WTC11 (cell line): ENCODE measurements at regions not wholly inside any gene's neighbourhood (a gene's known extent, or its start where the extent isn't known, plus 50 kb on each side); places are given as distances from the start of the nearest gene placed in this dataset.

Experiments
- ATAC-seq: fragments of 200-7000 bp; cut with Tn5 transposase; 2 replicates; pipeline ENCODE4 v1.10.0; 2021; ENCODE audit warnings: mild to moderate bottlenecking, moderate library complexity
- CTCF ChIA-PET: fragments of 300-600 bp; sonication (Branson Sonifier 250); formaldehyde crosslinking; loops from one replicate; lab custom pipeline; 2021; ENCODE audit warnings: antibody characterized with exemption; lab: Charles Lee
- POLR2A ChIA-PET: fragments of 350-600 bp; sonication (Branson Sonifier 250); formaldehyde crosslinking; loops from one replicate; lab custom pipeline; 2021; ENCODE audit warnings: antibody characterized with exemption; lab: Charles Lee
- DNase-seq: peaks from one replicate; pipeline ENCODE4 v3.0.0; 2021; ENCODE audit warnings: low spot score
- H3K27ac Mint-ChIP-seq: 2 replicates; pipeline ENCODE4 v1.8.0; 2021; ENCODE audit warnings: mixed read lengths
- H3K27me3 Mint-ChIP-seq: 2 replicates; pipeline ENCODE4 v1.8.0; 2021; ENCODE audit warnings: low read depth, mild to moderate bottlenecking, moderate library complexity, mixed read lengths
- H3K36me3 Mint-ChIP-seq: 2 replicates; pipeline ENCODE4 v1.8.0; 2021; ENCODE audit warnings: mixed read lengths
- H3K4me1 Mint-ChIP-seq: 2 replicates; pipeline ENCODE4 v1.8.0; 2022; ENCODE audit warnings: mixed read lengths
- H3K4me3 Mint-ChIP-seq: 2 replicates; pipeline ENCODE4 v1.8.0; 2021; ENCODE audit warnings: mild to moderate bottlenecking, moderate library complexity, mixed read lengths
- H3K9me3 Mint-ChIP-seq: 2 replicates; pipeline ENCODE4 v1.8.0; 2021; ENCODE audit warnings: mixed read lengths
- ARID4B ChIP-seq: sonication (generic); formaldehyde crosslinking; IDR thresholded peaks from 2 replicates; pipeline ENCODE4 v1.8.0; 2023; ENCODE audit warnings: missing genetic modification reagents, mild to moderate bottlenecking, borderline replicate concordance
- EMX1 ChIP-seq: fragments of 250-450 bp; sonication (Bioruptor Pico); IDR thresholded peaks from 2 replicates; pipeline ENCODE4 v1.8.0; 2021; ENCODE audit warnings: mild to moderate bottlenecking
- GRHL2 ChIP-seq: fragments of 250-450 bp; sonication (Bioruptor Pico); IDR thresholded peaks from 2 replicates; pipeline ENCODE4 v1.8.0; 2022; ENCODE audit warnings: mild to moderate bottlenecking, moderate library complexity; ENCODE audit not compliant: insufficient replicate concordance, severe bottlenecking
- HMGA2 ChIP-seq: fragments of 250-450 bp; sonication (Bioruptor Pico); IDR thresholded peaks from 2 replicates; pipeline ENCODE4 v1.4.0; 2021; ENCODE audit warnings: mild to moderate bottlenecking, moderate library complexity
- MYBL2 ChIP-seq: sonication (generic); formaldehyde crosslinking; IDR thresholded peaks from 2 replicates; pipeline ENCODE4 v1.8.1; 2023; ENCODE audit warnings: mild to moderate bottlenecking, moderate library complexity, missing genetic modification reagents
- NR2C2 ChIP-seq: sonication (generic); formaldehyde crosslinking; IDR thresholded peaks from 2 replicates; pipeline ENCODE4 v1.8.0; 2022; ENCODE audit warnings: mild to moderate bottlenecking, missing genetic modification reagents
- NR3C1 ChIP-seq: sonication (generic); formaldehyde crosslinking; conservative IDR thresholded peaks from 2 replicates; pipeline ENCODE4 v1.8.1; 2023; ENCODE audit warnings: low read depth, mild to moderate bottlenecking, missing genetic modification reagents
- PRRX2 ChIP-seq: fragments of 250-450 bp; sonication (Bioruptor Pico); IDR thresholded peaks from 2 replicates; pipeline ENCODE4 v1.8.0; 2021; ENCODE audit warnings: mild to moderate bottlenecking
- RORB ChIP-seq: fragments of 250-450 bp; sonication (Bioruptor Pico); IDR thresholded peaks from 2 replicates; pipeline ENCODE4 v1.9.0; 2021; ENCODE audit warnings: mild to moderate bottlenecking
- SMAD4 ChIP-seq: sonication (generic); formaldehyde crosslinking; IDR thresholded peaks from 2 replicates; pipeline ENCODE4 v1.8.0; 2022; ENCODE audit warnings: mild to moderate bottlenecking, missing genetic modification reagents
- TCF7 ChIP-seq: sonication (generic); formaldehyde crosslinking; IDR thresholded peaks from 2 replicates; pipeline ENCODE4 v1.8.0; 2022; ENCODE audit warnings: mild to moderate bottlenecking, low read depth, missing genetic modification reagents, moderate library complexity
- USF1 ChIP-seq: sonication (generic); formaldehyde crosslinking; IDR thresholded peaks from 2 replicates; pipeline ENCODE4 v1.8.0; 2022; ENCODE audit warnings: mild to moderate bottlenecking, missing genetic modification reagents
- ZBTB43 ChIP-seq: sonication (generic); formaldehyde crosslinking; IDR thresholded peaks from 2 replicates; pipeline ENCODE4 v1.8.1; 2023; ENCODE audit warnings: mild to moderate bottlenecking, missing genetic modification reagents
- ZMAT4 ChIP-seq: fragments of 250-450 bp; sonication (Bioruptor Pico); IDR thresholded peaks from 2 replicates; pipeline ENCODE4 v1.9.0; 2021; ENCODE audit warnings: mild to moderate bottlenecking
- ZNF138 ChIP-seq: sonication (generic); formaldehyde crosslinking; conservative IDR thresholded peaks from 2 replicates; pipeline ENCODE4 v1.8.1; 2022; ENCODE audit warnings: mild to moderate bottlenecking, moderate library complexity, missing genetic modification reagents
- ZNF263 ChIP-seq: sonication (generic); formaldehyde crosslinking; IDR thresholded peaks from 2 replicates; pipeline ENCODE4 v1.8.1; 2022; ENCODE audit warnings: low read depth, mild to moderate bottlenecking, moderate library complexity, missing genetic modification reagents
- ZNF317 ChIP-seq: sonication (generic); formaldehyde crosslinking; IDR thresholded peaks from 2 replicates; pipeline ENCODE4 v1.8.1; 2023; ENCODE audit warnings: low read depth, mild to moderate bottlenecking, moderate library complexity, missing genetic modification reagents, borderline replicate concordance
- ZNF396 ChIP-seq: fragments of 250-450 bp; sonication (Bioruptor Pico); IDR thresholded peaks from 2 replicates; pipeline ENCODE4 v1.8.0; 2021; ENCODE audit warnings: mild to moderate bottlenecking, moderate library complexity, borderline replicate concordance
- ZNF423 ChIP-seq: fragments of 250-450 bp; sonication (Bioruptor Pico); IDR thresholded peaks from 2 replicates; pipeline ENCODE4 v2.1.2; 2022; ENCODE audit warnings: mild to moderate bottlenecking, moderate library complexity
- ZNF532 ChIP-seq: fragments of 250-450 bp; sonication (Bioruptor Pico); IDR thresholded peaks from 2 replicates; pipeline ENCODE4 v1.9.0; 2021; ENCODE audit warnings: mild to moderate bottlenecking, borderline replicate concordance
- ZSCAN18 ChIP-seq: fragments of 250-450 bp; sonication (Bioruptor Pico); IDR thresholded peaks from 2 replicates; pipeline ENCODE4 v2.1.2; 2022; ENCODE audit warnings: mild to moderate bottlenecking, moderate library complexity

- H3K27ac Mint-ChIP-seq, result no peak overlapping the region
- no peaks in the 10 kb centered on the region for H3K36me3 Mint-ChIP-seq
- H3K9me3 Mint-ChIP-seq, result no peaks in the 10 kb centered on the region
- POLR2A ChIA-PET, result no interaction called here
- H3K4me3 Mint-ChIP-seq, result no peak overlapping the region
- no peaks in the 10 kb centered on the region for H3K27me3 Mint-ChIP-seq
- TF ChIP-seq RORB (no peak), ZNF263 (CRISPR knock-in tag) (peak; percentile 48; the same call in 1 of the 2 replicates)
- TF ChIP-seq, all 79 proteins: peak for 1
- H3K4me1 Mint-ChIP-seq, result peaks cover 4% of the 10 kb centered on the region; the same call in 1 of the 2 replicates
- DNase-seq (no peak), ATAC-seq (no peak)
- CTCF ChIA-PET, result no interaction called here
Measured at GRCh38 chr4:116453127-116453526, 632.2 kb downstream of the TRAM1L1 start.

GRCh38 chr4:116449764-116450163 is 635.6 kb downstream of the TRAM1L1 start:
- no peak for TF ChIP-seq MYBL2
- no peak for TF ChIP-seq RORB
- no peak for TF ChIP-seq ZNF423 (CRISPR knock-in tag)
- no peak for TF ChIP-seq SMAD4 (CRISPR knock-in tag)
- TF ChIP-seq NR2C2 (CRISPR knock-in tag), result no peak
- TF ChIP-seq EMX1, result no peak
- Mint-ChIP-seq H3K27me3 (no peaks in the 10 kb centered on the region), H3K9me3 (no peaks in the 10 kb centered on the region), H3K36me3 (no peaks in the 10 kb centered on the region), H3K4me3 (no peak overlapping the region), H3K4me1 (peaks cover 4% of the 10 kb centered on the region; the same call in 1 of the 2 replicates), H3K27ac (no peak overlapping the region)
- ChIA-PET POLR2A (no interaction called here), CTCF (no interaction called here)
- no peak for DNase-seq
- ATAC-seq, result no peak

GRCh38 chr4:116444117-116444516 is 641.3 kb downstream of the TRAM1L1 start:
- no peak overlapping the region for H3K4me3 Mint-ChIP-seq
- POLR2A ChIA-PET, result no interaction called here
- H3K27me3 Mint-ChIP-seq, result no peaks in the 10 kb centered on the region
- CTCF ChIA-PET, result no interaction called here
- H3K4me1 Mint-ChIP-seq, result no peaks in the 10 kb centered on the region
- no peak for ATAC-seq
- H3K9me3 Mint-ChIP-seq, result peaks cover 5% of the 10 kb centered on the region
- no peaks in the 10 kb centered on the region for H3K36me3 Mint-ChIP-seq
- no peak for DNase-seq
- no peak overlapping the region for H3K27ac Mint-ChIP-seq
- TF ChIP-seq HMGA2 (CRISPR knock-in tag), result no peak
- no peak for TF ChIP-seq ZNF317 (CRISPR knock-in tag)
- TF ChIP-seq GRHL2 (CRISPR knock-in tag), result no peak
- TF ChIP-seq NR3C1, result no peak
- no peak for TF ChIP-seq ZNF532
- TF ChIP-seq USF1, result no peak
- no peak for TF ChIP-seq TCF7 (CRISPR knock-in tag)
- no peak for TF ChIP-seq ARID4B (CRISPR knock-in tag)
- no peak for TF ChIP-seq PRRX2 (CRISPR knock-in tag)
- TF ChIP-seq ZNF138 (CRISPR knock-in tag), result no peak
- TF ChIP-seq NR2C2 (CRISPR knock-in tag), result no peak
- no peak for TF ChIP-seq ZNF396
- TF ChIP-seq ZSCAN18 (CRISPR knock-in tag), result no peak
- TF ChIP-seq ZBTB43 (CRISPR knock-in tag), result no peak
- TF ChIP-seq ZMAT4 (CRISPR knock-in tag), result no peak
